Progenitor cell of endocrine pancreas (in vitro differentiated cells): ENCODE measurements at regions not wholly inside any gene's neighbourhood (a gene's known extent, or its start where the extent isn't known, plus 50 kb on each side); places are given as distances from the start of the nearest gene placed in this dataset.

Experiments used
- DNase-seq: peaks from one replicate; pipeline ENCODE4 v3.0.0; 2021; ENCODE audit warnings: low spot score; ENCODE audit not compliant: unreplicated experiment
- H3K27ac Mint-ChIP-seq: 2 replicates; pipeline ENCODE4 v1.8.0; 2021; ENCODE audit warnings: mild to moderate bottlenecking, moderate library complexity, mixed read lengths
- H3K27me3 Mint-ChIP-seq: 2 replicates; pipeline ENCODE4 v1.8.0; 2021; ENCODE audit warnings: mixed read lengths
- H3K36me3 Mint-ChIP-seq: 2 replicates; pipeline ENCODE4 v1.8.0; 2022; ENCODE audit warnings: mixed read lengths; ENCODE audit not compliant: insufficient read depth
- H3K4me1 Mint-ChIP-seq: 2 replicates; pipeline ENCODE4 v1.8.0; 2021; ENCODE audit warnings: low read depth, mixed read lengths
- H3K4me3 Mint-ChIP-seq: 2 replicates; pipeline ENCODE4 v1.8.0; 2021; ENCODE audit warnings: low read depth, mild to moderate bottlenecking, moderate library complexity, mixed read lengths
- H3K9me3 Mint-ChIP-seq: 2 replicates; pipeline ENCODE4 v1.8.0; 2021; ENCODE audit warnings: low read depth, mixed read lengths
- TF ChIP-seq, protein P1 (sequence below): fragments of 200-600 bp; sonication (generic); IDR thresholded peaks from one replicate; pipeline ENCODE4 v1.5.0; 2021; ENCODE audit warnings: antibody characterized with exemption, mild to moderate bottlenecking; ENCODE audit not compliant: unreplicated experiment

- DNase-seq: no peak
- peaks cover 58% of the 10 kb centered on the region for H3K27me3 Mint-ChIP-seq
- H3K27ac Mint-ChIP-seq: no peak overlapping the region
- TF ChIP-seq, protein P1, sequence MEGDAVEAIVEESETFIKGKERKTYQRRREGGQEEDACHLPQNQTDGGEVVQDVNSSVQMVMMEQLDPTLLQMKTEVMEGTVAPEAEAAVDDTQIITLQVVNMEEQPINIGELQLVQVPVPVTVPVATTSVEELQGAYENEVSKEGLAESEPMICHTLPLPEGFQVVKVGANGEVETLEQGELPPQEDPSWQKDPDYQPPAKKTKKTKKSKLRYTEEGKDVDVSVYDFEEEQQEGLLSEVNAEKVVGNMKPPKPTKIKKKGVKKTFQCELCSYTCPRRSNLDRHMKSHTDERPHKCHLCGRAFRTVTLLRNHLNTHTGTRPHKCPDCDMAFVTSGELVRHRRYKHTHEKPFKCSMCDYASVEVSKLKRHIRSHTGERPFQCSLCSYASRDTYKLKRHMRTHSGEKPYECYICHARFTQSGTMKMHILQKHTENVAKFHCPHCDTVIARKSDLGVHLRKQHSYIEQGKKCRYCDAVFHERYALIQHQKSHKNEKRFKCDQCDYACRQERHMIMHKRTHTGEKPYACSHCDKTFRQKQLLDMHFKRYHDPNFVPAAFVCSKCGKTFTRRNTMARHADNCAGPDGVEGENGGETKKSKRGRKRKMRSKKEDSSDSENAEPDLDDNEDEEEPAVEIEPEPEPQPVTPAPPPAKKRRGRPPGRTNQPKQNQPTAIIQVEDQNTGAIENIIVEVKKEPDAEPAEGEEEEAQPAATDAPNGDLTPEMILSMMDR: no peak
- H3K4me3 Mint-ChIP-seq: peak overlapping the region; percentile 63
- no peaks in the 10 kb centered on the region for H3K36me3 Mint-ChIP-seq
- H3K4me1 Mint-ChIP-seq: peaks cover 47% of the 10 kb centered on the region
- H3K9me3 Mint-ChIP-seq: no peaks in the 10 kb centered on the region
Measured at GRCh38 chr5:50964746-50965653, 298.6 kb downstream of the PARP8 start.

- Mint-ChIP-seq H3K36me3 (no peaks in the 10 kb centered on the region), H3K4me1 (peaks cover 50% of the 10 kb centered on the region), H3K27ac (no peak overlapping the region), H3K27me3 (peaks cover 66% of the 10 kb centered on the region), H3K4me3 (peak overlapping the region; percentile 1), H3K9me3 (no peaks in the 10 kb centered on the region)
- TF ChIP-seq, protein P1: no peak
- no peak for DNase-seq
Measured at GRCh38 chr5:50965654-50966375, 299.4 kb downstream of the PARP8 start.

DNA sequence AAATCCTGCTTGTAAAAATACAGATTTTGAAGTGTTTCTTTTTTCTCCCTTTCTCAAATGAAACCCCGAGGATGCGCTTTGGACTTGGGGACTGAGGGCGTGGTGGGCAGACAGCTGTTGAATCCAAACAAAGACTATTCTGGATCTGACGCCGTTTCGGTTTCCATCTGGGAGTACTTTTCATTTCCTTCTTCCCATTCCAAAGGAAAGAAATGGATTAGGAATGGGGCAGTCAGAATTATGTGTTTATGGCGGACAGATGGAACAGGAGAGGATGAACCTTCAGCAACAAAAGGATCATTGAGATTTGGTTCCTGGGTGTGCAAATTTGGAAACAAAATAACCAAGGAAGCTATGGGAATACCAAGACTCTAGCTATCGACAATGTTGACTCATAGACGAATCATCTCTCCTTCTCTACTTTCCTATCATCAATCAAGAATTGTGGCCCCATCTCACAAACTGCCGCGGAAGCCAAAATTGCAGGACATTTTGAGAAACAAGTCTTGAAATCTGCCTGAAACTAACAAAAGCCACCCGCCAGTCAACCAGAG, 300.6 kb downstream of the PARP8 start:
- Mint-ChIP-seq H3K27ac (peak overlapping the region; percentile 13), H3K36me3 (no peaks in the 10 kb centered on the region), H3K9me3 (no peaks in the 10 kb centered on the region), H3K27me3 (peaks cover 72% of the 10 kb centered on the region), H3K4me1 (peaks cover 50% of the 10 kb centered on the region), H3K4me3 (peak overlapping the region; percentile 79)
- no peak for DNase-seq
- TF ChIP-seq, protein P1: no peak

- no peaks in the 10 kb centered on the region for H3K36me3 Mint-ChIP-seq
- peak overlapping the region; percentile 13 for H3K27ac Mint-ChIP-seq
- H3K4me1 Mint-ChIP-seq: peaks cover 50% of the 10 kb centered on the region
- peaks cover 72% of the 10 kb centered on the region for H3K27me3 Mint-ChIP-seq
- TF ChIP-seq, protein P1: no peak
- no peaks in the 10 kb centered on the region for H3K9me3 Mint-ChIP-seq
- peak overlapping the region; percentile 79 for H3K4me3 Mint-ChIP-seq
- no peak for DNase-seq
Measured at GRCh38 chr5:50967563-50968355, 301.3 kb downstream of the PARP8 start.
